ENCODE measurements at regions not wholly inside any gene's neighbourhood (a gene's known extent, or its start where the extent isn't known, plus 50 kb on each side); places are given as distances from the start of the nearest gene placed in this dataset.
"Not testable (repeated sequence)": the region's sequence is repeated elsewhere in the genome, so short reads cannot be mapped to it uniquely, and the experiment has no call there.

DNA sequence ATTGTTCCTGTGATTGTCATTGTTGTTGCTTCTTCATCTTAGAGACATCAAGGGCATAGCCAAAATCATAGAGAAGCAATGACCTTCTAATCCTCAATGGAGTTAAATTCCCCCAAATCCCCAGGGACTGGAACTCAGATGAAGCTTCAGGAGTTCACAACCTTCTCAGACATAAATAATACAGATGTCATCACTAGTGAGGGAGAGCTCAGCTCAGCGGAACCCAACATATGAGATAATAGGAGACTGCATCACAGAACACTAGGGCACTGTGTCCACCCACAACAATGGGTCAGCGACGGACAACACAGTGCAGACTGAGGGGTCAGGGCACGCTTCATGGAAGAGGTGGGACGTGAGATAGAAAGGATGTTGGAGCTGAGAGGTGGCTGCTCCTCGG is 1290.4 kb upstream of the TMEM132C start:
- no peak for DNase-seq (ENCODE audit: low read depth)

- not testable (repeated sequence) for DNase-seq (ENCODE audit: low read depth)
Observed at GRCh38 chr12:126979564-126979963, 1287.4 kb upstream of the TMEM132C start.

DNA sequence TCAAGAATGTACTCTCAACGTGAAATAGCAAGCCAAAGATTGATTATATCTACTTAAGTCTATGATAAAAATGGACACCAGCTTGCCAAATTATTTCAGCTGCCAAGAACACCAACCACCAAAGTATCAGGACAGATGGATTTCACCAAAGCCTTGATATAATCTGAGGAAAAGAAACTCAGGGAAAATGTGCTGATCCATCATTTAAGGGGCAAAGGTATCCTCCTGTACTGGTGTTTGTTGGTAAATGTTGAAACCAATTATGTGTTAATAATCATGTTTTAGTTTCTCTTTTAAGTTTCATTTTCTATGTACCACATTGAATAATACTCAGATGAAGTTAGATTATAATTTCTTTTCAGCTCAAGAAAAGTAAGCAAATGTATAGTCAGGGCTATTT is 1284.3 kb upstream of the TMEM132C start:
- no peak for DNase-seq (ENCODE audit: low read depth)

GRCh38 chr12:126983735-126984134 is 1283.2 kb upstream of the TMEM132C start:
- DNase-seq (ENCODE audit: low read depth) = not testable (repeated sequence)

DNA sequence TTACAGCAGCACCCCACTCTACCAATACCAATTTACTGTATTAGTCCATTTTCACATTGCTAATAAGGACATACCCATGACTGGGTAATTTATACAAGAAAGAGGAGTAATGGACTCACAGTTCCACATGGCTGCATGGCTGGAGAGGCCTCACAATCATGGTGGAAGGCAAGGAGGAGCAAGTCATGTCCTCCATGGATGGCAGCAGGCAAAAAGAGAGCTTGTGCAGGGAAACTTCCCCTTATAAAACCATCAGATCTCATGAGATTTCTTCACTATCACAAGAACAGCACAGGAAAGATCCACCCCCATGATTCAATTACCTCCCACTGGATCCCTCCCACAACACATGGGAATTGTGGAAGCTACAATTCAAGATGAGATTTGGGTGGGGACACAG is 1281.3 kb upstream of the TMEM132C start:
- DNase-seq (ENCODE audit: low read depth) = not testable (repeated sequence)

- DNase-seq (ENCODE audit: low read depth) = no peak
Observed at GRCh38 chr12:126989532-126989931, 1277.4 kb upstream of the TMEM132C start.

GRCh38 chr12:126993898-126994297 is 1273.1 kb upstream of the TMEM132C start:
- DNase-seq (ENCODE audit: low read depth) = no peak

DNA sequence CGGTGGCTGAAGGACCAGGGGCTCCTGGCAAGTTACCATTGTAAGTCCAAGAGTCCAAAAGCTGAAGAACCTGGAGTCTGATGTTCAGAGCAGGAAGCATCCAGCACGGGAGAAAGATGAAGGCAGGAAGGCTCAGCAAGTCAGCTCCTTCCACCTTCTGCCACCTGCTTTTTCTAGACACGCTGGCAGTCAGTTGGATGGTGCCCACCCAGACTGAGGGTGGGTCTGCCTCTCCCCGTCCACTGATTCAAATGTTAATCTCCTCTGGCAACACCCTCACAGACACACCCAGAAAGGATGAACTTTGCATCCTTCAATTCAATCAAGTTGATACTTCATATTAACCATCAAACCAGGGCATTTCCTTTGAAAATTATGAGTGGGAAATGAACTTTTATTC is 1272.4 kb upstream of the TMEM132C start:
- no peak for DNase-seq (ENCODE audit: low read depth)

GRCh38 chr12:126998031-126998430 is 1268.9 kb upstream of the TMEM132C start:
- DNase-seq (ENCODE audit: low read depth) = no peak

DNA sequence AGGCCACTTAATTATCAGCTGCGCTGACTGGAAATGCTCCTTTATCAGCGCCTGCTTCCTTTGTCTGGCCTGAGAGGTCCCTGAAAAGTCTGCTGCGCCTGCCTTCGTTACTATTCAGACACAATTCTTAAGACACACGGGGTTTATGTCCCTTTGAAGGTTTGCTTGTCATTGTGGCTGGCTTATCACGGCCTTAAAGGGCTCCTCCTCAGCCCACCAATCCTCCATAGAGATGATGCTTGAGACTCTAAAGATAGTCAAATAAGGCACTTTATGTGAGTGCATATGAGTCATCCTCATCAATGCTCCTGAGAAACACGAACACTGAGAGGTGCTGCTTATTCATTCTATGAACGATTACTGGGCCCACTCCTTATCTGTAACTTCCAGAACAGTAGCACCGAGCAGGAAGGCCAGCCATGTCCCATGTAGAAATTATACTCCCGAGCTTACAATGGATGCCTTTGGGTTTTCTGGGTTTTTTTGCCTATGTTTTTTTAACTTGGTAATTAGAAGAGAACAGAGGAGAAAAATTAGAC is 1268.2 kb upstream of the TMEM132C start:
- DNase-seq (ENCODE audit: low read depth) = no peak

DNA sequence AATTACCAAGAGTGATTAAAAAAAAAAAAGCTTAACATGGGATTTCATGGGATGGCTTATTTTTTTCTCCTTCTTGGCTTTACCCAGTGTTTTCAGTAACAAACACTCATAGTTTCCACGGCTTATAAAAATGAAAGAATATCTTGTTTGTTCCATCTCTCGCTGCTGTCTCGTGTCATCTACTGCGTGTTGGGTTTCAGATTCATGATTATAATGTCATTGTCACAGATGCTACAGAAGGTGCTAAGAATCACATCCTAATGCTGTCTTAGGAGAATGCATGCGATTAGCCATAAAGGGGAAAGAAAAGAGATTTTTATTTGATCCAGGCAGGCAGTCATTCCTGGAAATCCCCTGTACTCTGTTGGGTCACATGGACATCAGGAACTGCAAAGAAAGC is 1267.6 kb upstream of the TMEM132C start:
- DNase-seq (ENCODE audit: low read depth) = no peak

DNA sequence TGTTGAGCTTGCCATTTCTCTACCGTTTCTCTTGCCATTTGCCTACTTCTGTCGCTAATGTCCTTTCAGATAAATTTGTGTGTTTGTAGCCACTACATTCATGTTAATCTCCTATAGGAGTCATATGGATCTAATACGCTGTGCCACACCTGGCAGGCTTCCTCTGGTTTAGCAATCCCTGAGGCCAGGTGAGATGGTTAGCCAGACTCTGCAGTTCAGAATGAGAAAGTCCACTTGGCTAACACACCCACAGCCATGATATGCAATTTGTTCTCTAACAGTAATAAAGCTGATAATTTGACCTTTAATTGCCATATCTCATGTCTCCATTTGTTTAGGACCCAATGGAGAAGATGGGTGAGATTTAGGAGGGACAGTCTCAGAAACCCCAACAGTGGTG is 1261.6 kb upstream of the TMEM132C start:
- no peak for DNase-seq (ENCODE audit: low read depth)

DNA sequence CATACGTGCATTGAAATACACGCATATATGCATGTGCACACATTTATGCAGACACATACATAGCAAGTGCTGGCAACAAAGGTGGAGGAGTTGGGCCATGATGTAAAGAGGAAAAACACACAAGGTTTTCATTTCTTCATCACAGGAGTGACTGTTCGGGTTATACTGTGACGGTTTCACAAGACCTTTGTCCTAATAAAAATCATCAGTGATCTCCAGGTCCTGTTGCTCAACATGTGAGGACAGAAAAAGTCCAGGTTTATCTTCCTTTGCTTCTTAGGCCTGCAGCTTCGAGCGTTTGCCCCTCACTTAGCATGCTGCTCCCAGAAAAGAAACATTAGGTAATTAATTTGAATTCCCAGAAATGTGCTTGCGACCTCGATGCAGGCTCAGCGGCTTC is 1260.0 kb upstream of the TMEM132C start:
- DNase-seq (ENCODE audit: low read depth) = no peak

DNA sequence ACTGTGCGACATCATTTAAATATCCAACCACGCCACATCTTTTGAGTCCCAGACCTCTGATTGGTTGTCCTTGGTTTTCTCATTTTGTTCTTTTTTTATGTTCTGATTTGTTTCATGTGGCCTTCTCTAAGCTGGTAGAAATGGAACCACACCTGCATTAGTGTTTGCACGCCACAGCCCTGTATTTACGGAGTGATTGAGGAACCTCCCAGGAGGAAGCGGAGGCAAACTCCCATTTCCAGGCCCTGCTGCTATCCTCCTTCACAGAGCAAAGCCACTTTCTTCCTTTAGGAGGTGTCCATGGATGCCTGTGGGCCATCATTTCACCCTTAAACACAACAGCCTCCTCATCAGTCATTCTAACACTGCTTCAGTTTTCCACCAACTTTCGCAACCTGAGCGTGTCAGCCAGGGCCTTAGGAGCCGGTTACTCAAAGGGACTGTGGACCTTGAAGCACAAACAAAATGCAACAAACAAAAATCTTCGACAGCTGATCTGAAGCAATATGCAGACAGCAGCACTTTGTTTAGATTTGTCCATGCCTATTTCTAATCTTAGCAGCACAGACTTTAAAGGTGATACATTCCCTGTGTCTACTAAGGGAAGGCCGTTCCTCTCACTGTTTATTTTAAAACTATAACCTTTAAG is 1258.1 kb upstream of the TMEM132C start:
- DNase-seq (ENCODE audit: low read depth) = no peak

GRCh38 chr12:127012109-127012508 is 1254.9 kb upstream of the TMEM132C start:
- DNase-seq (ENCODE audit: low read depth) = no peak

GRCh38 chr12:127013197-127013596 is 1253.8 kb upstream of the TMEM132C start:
- DNase-seq (ENCODE audit: low read depth) = no peak

GRCh38 chr12:127014079-127014478 is 1252.9 kb upstream of the TMEM132C start:
- no peak for DNase-seq (ENCODE audit: low read depth)

- DNase-seq (ENCODE audit: low read depth) = no peak
Observed at GRCh38 chr12:127024791-127025190, 1242.2 kb upstream of the TMEM132C start.

DNA sequence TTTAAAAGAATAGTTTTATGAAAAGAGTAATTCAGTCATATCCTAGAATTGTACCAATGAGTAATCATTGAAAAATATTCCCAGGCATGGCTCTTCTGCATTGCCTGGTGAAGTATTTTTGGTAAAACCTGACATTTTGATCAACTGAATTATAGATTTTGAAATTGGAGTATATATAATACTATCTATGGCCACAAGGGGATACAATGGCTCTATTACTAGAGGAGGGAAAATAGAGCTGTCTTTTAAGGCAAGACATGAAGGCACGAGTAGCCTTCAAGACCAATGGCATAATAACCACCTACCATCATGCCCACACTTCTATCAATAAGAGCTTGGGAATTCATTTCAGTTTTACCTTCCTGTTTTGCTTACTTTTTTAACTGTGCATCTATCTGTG is 1241.4 kb upstream of the TMEM132C start:
- DNase-seq (ENCODE audit: low read depth) = no peak

GRCh38 chr12:127035011-127035879 is 1231.7 kb upstream of the TMEM132C start:
- DNase-seq (ENCODE audit: low read depth) = no peak

- no peak for DNase-seq (ENCODE audit: low read depth)
Observed at GRCh38 chr12:127038152-127038551, 1228.8 kb upstream of the TMEM132C start.

DNA sequence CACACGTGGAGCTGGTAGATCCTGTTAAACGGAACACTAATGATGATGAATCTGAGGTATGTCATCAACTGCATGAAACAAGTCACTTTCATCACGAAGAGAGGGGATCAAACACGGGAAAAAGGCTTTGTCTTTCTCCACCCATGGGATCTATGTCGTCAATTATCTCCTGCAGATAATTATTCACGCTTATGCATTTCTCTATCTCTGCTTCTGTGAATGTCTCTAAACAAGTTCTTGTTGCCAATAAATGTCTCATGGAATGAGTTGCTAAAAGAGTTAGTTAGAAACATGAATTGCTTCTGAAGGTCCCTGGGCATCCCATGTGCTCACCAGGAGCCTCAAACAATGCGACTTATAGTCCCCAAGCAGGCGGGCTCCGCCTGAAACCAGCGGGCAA is 1228.2 kb upstream of the TMEM132C start:
- no peak for DNase-seq (ENCODE audit: low read depth)

DNA sequence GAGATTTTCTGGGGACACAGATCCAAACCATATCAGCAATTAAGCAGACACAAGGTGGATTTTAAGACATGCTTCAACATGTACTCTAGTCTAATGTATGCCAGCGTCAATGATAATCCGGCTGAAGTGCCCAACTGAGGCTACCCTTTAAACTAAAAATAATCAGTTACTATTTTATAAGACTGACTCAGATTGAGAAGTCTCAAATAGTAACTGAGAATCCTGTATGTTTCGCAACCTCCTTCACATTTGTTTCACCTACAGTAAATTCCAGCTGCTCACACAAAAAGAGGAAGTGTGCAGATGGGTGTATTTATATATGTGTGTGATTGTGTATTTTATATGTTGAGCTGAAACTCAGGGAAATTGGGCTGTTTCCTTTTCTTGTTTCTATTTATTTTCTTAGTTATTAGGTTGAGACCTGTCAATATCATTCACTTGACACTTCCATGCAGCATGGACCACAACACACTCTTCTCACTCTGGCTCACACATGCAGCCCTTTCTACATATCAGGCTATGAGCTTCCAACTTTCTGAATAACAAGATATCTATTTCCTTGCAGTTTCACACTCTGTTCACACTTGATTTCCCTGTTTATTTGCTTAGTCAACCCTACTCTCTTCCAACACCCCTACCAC is 1224.9 kb upstream of the TMEM132C start:
- DNase-seq (ENCODE audit: low read depth) = no peak

Measured in HS-27A (cell line).